GM18951 (cell line): ENCODE measurements at regions not wholly inside any gene's neighbourhood (a gene's known extent, or its start where the extent isn't known, plus 50 kb on each side); places are given as distances from the start of the nearest gene placed in this dataset.

Source experiments
- POLR2A ChIP-seq: IDR thresholded peaks from 4 replicates; pipeline ENCODE4 v1.6.1; 2011; ENCODE audit warnings: mild to moderate bottlenecking; ENCODE audit not compliant: insufficient read length, insufficient read depth; ENCODE audit errors: extremely low read depth
- in situ Hi-C: fragments of 300-500 bp; cut with MboI; formaldehyde crosslinking; loops from one replicate; pipeline ENCODE4 v1.12.0; 2022; ENCODE audit warnings: low sequenced_read_pairs, mixed read lengths, inconsistent platforms; ENCODE audit not compliant: unreplicated experiment

DNA sequence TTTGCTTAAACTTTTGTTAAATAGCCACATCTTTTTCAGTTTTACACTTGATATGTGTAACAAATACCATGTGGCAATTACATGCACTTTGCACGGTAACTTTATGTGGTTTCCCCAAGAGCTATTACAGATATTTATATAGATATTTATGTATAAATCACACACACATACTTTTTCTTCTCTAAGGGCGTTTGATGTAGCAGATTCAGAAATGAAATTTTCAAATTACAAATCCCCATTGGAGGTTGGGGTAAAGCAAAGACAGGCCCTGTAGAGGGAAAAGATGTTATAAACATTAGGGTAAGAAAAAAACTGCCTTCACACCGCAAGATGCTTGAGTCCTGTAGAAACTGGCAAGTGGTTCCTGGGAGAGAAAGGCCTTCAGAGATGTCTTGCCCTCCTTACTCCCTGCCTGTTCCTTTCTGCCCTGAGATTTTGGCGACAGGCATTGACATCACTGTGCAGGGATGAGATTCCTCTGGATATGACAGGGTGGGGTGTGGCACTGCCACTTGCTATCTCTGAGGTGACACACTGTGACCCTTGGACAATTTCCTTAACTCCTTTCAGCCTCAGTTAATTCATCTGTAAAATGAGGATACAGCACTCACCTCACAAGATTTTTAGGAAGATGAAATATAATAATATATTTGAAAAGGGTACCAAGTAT is 177.9 kb upstream of the TUT7 start:
- in situ Hi-C loops: no loop called here
- no peak for TF ChIP-seq POLR2A

DNA sequence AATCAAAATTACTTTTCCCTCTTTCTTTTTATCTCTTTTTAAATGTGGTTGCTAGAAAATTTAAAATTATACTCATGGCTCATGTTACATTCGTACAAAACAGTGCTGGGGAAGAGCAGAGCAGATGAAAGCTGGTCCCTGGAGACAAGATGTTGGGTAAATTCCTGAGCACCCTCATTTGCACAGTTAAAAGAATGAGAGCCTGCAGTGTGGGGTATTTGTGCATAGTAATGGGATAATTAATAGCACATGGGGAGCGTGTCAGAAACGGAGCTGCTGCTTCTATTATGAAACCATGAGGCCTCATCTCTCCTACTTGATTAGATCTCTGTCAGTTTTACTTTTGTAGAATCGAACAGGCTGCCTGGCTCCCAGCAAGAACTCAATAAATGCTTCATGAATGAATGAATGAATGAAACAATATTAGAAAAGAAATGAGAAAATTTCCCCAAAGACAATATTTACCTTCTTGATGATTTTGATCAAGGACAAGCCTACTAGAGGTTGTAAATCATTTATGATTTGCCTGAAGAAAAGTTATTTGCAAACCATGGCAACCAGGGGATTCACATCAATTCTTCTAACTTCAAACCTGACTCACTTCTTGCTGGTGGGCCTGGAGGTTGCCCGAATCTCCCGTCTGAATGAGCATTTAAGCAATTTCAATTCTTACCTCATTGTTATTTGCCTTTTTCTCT is 177.2 kb upstream of the TUT7 start:
- in situ Hi-C loops: no loop called here
- no peak for TF ChIP-seq POLR2A

- TF ChIP-seq POLR2A: no peak
- in situ Hi-C loops: no loop called here
Measured at GRCh38 chr9:86529496-86530275, 175.5 kb upstream of the TUT7 start.

DNA sequence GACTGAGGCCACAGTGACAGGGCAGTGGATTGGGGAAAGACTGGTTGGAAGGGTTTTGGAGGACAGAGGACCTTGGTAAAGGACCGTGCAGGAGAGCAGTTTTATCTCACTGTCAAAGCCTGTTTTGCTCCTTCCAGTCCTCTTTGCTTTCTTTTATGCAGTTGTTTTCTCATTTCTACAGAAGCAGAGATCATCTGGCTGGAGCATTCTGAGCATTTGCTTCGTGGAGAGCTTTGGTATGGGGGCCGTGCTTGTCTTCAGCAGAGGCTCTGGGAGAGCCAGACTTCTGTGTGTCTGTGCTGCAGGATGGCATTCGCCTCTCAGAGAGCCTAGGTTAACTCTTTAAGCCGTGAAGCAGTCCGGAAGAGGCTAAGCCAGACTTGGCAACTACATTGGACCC is 171.8 kb upstream of the TUT7 start:
- in situ Hi-C loops: no loop called here
- TF ChIP-seq POLR2A: no peak

- no peak for TF ChIP-seq POLR2A
- in situ Hi-C loops: no loop called here
Measured at GRCh38 chr9:86525182-86525581, 171.0 kb upstream of the TUT7 start.

GRCh38 chr9:86521977-86522376 is 167.8 kb upstream of the TUT7 start:
- TF ChIP-seq POLR2A: no peak
- in situ Hi-C loops: no loop called here

DNA sequence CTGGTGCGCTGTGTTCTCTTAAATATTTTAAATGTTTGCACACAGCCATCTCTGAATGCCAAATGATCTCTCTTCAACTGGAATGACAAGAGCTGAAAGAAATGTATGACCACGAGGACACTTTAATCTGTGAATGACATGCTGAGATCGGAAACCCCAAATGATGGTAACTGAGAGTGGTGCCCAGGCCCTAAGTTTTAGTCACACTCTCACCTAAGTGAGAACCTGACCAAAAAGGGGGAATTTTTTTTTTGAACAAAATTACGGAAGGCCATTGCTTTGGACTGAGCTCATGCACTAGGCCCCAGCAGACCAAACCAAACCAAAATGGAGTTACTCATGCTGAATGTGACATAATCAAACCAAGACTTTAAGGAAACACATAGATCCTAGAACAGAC is 167.1 kb upstream of the TUT7 start:
- in situ Hi-C loops: no loop called here
- no peak for TF ChIP-seq POLR2A

DNA sequence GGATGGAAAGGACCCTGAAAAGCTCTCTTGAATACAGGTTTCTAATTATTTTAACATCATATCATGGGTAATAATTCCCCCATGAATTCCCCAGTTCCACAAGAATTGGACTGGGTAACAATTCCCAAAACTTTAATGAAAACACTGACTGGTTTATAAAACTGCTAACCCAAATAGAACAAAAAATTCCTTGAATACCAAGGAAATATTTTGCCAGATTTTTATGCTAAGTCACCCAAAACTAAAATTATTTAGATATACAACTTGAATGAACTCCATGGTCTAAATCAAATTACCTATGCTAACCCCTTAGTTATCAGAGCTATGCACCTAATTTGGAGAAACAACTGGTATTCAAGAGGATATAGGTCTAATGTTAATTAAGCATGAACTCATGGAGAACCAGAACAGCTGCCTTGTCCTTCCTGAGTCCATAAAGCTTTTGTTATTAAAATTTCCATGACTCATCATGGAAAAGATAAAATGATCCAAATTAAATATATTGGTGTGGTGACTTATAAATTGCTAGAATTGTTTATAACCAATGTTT is 164.9 kb upstream of the TUT7 start:
- no peak for TF ChIP-seq POLR2A
- in situ Hi-C loops: no loop called here

DNA sequence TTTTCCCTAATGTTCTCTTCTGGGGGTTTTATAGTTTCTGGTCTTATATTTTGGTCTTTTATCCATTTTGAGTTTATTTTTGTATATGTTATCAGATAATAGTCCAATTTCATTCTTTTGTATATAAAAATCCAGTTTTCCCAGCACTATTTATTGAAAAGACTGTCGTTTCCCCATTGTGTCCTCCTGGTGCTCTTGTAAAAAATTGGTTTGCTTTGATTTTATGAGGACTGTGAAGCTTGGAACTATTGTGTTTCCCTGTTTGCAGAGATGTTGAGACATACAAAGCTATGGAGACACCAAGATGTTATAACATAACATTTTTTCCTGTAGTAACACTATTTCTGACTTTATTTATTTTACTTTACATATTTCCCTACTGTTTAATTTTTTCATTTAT is 163.3 kb upstream of the TUT7 start:
- in situ Hi-C loops: no loop called here

GRCh38 chr9:86516564-86516963 is 162.4 kb upstream of the TUT7 start:
- TF ChIP-seq POLR2A: no peak
- in situ Hi-C loops: no loop called here

More for the DNA sequence above, 163.3 kb upstream of the TUT7 start:
- TF ChIP-seq POLR2A: no peak

DNA sequence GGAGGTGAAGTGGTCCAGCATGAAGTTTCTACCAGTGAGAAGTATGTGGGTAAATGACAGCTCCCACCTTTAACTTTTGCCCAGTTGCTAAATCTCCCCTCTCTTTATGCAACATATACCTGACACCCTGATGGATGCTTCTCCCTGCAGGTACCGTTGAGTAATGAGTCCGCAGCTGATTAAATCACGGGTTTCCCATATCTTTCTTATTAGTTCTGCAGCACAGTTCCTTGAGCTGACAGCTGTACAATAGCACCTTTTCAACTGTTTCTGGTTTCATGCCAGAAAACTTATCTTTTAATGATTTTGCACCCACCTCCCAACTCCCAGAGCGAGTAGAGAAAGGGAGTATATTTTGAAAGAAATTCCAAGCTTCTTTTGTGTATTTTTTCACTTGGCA is 161.0 kb upstream of the TUT7 start:
- in situ Hi-C loops: no loop called here
- no peak for TF ChIP-seq POLR2A

DNA sequence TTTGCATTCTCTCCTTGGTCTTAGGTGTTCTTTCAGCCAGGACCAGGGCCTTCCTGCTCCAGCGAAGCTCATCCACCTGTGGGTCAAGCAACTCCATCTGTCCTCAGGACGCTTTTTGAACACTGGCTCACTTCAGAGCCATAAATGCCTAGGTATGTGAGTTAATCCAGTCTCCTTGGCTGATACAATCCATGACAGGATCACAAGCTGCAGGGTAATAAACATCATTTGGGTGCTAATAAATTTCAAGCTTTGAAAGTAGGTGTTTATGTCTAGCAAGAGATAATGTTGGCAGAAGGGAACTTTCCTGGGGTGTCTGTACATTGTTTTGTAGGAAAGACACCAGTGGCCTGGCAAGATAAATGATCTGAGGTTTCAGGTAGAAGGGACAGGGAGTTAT is 159.2 kb upstream of the TUT7 start:
- no peak for TF ChIP-seq POLR2A
- in situ Hi-C loops: no loop called here

DNA sequence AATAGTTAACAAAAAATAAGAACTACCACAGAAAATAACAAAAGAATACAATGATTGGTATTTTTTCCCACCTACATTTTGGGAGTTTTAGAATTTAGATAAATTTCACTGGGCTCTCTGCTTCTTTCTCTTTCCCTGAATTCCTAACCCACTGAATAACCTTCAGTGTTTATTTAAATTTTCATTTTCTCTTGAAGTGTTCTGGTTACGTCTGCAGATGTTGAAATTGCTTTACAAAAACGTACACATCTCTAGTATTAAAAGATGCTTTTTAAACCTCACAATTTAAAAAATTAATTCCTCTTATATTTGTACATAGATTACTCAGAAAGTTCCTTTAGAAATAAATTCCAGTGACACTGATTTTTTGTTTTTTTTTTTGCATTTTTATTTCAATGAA is 158.7 kb upstream of the TUT7 start:
- in situ Hi-C loops: no loop called here
- TF ChIP-seq POLR2A: no peak
